CD8-positive, alpha-beta memory T cell (primary cell): ENCODE measurements at regions not wholly inside any gene's neighbourhood (a gene's known extent, or its start where the extent isn't known, plus 50 kb on each side); places are given as distances from the start of the nearest gene placed in this dataset.
"Not testable (repeated sequence)": the region's sequence is repeated elsewhere in the genome, so short reads cannot be mapped to it uniquely, and the experiment has no call there.

Experiments used
- CTCF ChIA-PET: fragments of 350-600 bp; sonication (Branson Sonifier 250); formaldehyde crosslinking; loops from one replicate; lab custom pipeline; 2021; ENCODE audit warnings: antibody characterized with exemption; lab: Charles Lee
- POLR2A ChIA-PET: fragments of 350-600 bp; sonication (Branson Sonifier 250); formaldehyde crosslinking; loops from one replicate; lab custom pipeline; 2021; ENCODE audit warnings: antibody characterized with exemption; lab: Charles Lee
- DNase-seq, 5 donors: peaks; one replicate each; pipeline versions ENCODE4 v3.0.0 to v3.0.0-alpha.2; 2020 to 2022; ENCODE audit warnings: mixed read lengths in 1 of 5
- H3K27ac ChIP-seq: one replicate; pipeline ENCODE4 v1.7.0; 2013; ENCODE audit warnings: low read depth, mild to moderate bottlenecking, low read length, moderate library complexity
- H3K27me3 ChIP-seq: 2 replicates; pipeline ENCODE4 v1.7.0; 2013; ENCODE audit warnings: low read length, mild to moderate bottlenecking; ENCODE audit not compliant: insufficient read depth, poor library complexity, severe bottlenecking
- H3K36me3 ChIP-seq: 2 replicates; pipeline ENCODE4 v1.7.0; 2013; ENCODE audit warnings: mild to moderate bottlenecking, low read length, moderate library complexity; ENCODE audit not compliant: insufficient read depth
- H3K4me1 ChIP-seq: 2 replicates; pipeline ENCODE4 v1.7.0; 2013; ENCODE audit warnings: mild to moderate bottlenecking, low read length, moderate library complexity; ENCODE audit not compliant: insufficient read depth
- H3K4me3 ChIP-seq: 2 replicates; pipeline ENCODE4 v1.7.0; 2013; ENCODE audit warnings: mild to moderate bottlenecking, low read length
- H3K9me3 ChIP-seq: 2 replicates; pipeline ENCODE4 v1.7.0; 2013; ENCODE audit warnings: mild to moderate bottlenecking, low read length
- H3K27ac Mint-ChIP-seq, 8 donors: one replicate each; pipeline ENCODE4 v1.8.0; 2020 to 2021; ENCODE audit warnings: mixed read lengths in 8 of 8, mild to moderate bottlenecking in 6 of 8, inconsistent platforms in 3 of 8, moderate library complexity in 3 of 8
- H3K27me3 Mint-ChIP-seq, 2 donors: one replicate each; pipeline ENCODE4 v1.8.0; 2020 to 2021; ENCODE audit warnings: mixed read lengths in 2 of 2, mild to moderate bottlenecking in 1 of 2, moderate library complexity in 1 of 2
- H3K36me3 Mint-ChIP-seq, 3 donors: one replicate each; pipeline ENCODE4 v1.8.0; 2020 to 2021; ENCODE audit warnings: mixed read lengths in 3 of 3, inconsistent platforms in 1 of 3, mild to moderate bottlenecking in 1 of 3
- H3K4me1 Mint-ChIP-seq, 3 donors: one replicate each; pipeline ENCODE4 v1.8.0; 2020 to 2021; ENCODE audit warnings: mixed read lengths in 3 of 3, inconsistent platforms in 1 of 3, mild to moderate bottlenecking in 1 of 3
- H3K4me3 Mint-ChIP-seq, 7 donors: one replicate each; pipeline ENCODE4 v1.8.0; 2020 to 2021; ENCODE audit warnings: mixed read lengths in 7 of 7, mild to moderate bottlenecking in 6 of 7, moderate library complexity in 4 of 7, inconsistent platforms in 2 of 7
- H3K9me3 Mint-ChIP-seq, 5 donors: one replicate each; pipeline ENCODE4 v1.8.0; 2020 to 2022; ENCODE audit warnings: mixed read lengths in 5 of 5, mild to moderate bottlenecking in 3 of 5, moderate library complexity in 2 of 5, inconsistent platforms in 1 of 5

- no peak overlapping the region for H3K4me3 Mint-ChIP-seq
- CTCF ChIA-PET = no interaction called here
- POLR2A ChIA-PET = no interaction called here
These were observed 100.0 kb downstream of the MTERF1 start for GRCh38 chr7:91780521-91780920.

GRCh38 chr7:91784469-91784868 is 96.0 kb downstream of the MTERF1 start:
- H3K4me3 ChIP-seq = no peak overlapping the region
- H3K27me3 ChIP-seq = no peaks in the 10 kb centered on the region
- Mint-ChIP-seq H3K4me1 (no peaks in the 10 kb centered on the region), H3K4me3 (no peak overlapping the region), H3K9me3 (peaks cover 0 to 5% (median 0%) of the 10 kb centered on the region in 5 donors), H3K27me3 (peaks cover 0 to 4% of the 10 kb centered on the region in 2 donors), H3K27ac (no peak overlapping the region), H3K36me3 (no peaks in the 10 kb centered on the region)
- H3K4me1 ChIP-seq = no peaks in the 10 kb centered on the region
- no peaks in the 10 kb centered on the region for H3K36me3 ChIP-seq
- H3K27ac ChIP-seq = no peak overlapping the region
- CTCF ChIA-PET = no interaction called here
- POLR2A ChIA-PET = no interaction called here
- H3K9me3 ChIP-seq = no peaks in the 10 kb centered on the region
- DNase-seq = no peak

More at GRCh38 chr7:91780521-91780920, 100.0 kb downstream of the MTERF1 start:
- no peak overlapping the region for H3K4me3 ChIP-seq
- Mint-ChIP-seq H3K36me3 (no peaks in the 10 kb centered on the region), H3K27me3 (no peaks in the 10 kb centered on the region), H3K4me1 (no peaks in the 10 kb centered on the region), H3K27ac (no peak overlapping the region), H3K9me3 (peaks cover 0 to 3% (median 0%) of the 10 kb centered on the region in 5 donors)
- no peaks in the 10 kb centered on the region for H3K4me1 ChIP-seq
- H3K27ac ChIP-seq = no peak overlapping the region
- no peaks in the 10 kb centered on the region for H3K9me3 ChIP-seq
- no peak for DNase-seq
- H3K27me3 ChIP-seq = no peaks in the 10 kb centered on the region
- H3K36me3 ChIP-seq = no peaks in the 10 kb centered on the region

DNA sequence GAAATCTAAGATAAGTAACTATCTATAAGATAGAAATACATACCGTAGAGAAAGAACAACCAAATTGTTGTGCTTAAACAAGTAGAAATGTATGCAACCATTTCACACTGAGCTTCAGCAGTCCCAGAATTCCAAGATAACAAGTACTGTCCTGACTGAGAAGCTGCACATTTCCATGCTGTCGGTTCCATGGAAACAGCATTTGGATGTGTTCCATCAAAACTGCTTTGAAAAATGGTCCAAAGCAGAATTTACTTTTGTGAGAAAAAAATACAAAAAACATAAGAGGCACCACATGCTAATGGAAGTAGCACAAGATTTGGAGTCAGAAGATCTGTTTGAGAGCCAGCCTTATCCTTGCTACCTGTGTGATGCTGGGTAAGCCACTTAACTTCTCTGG is 92.6 kb downstream of the MTERF1 start:
- no peak overlapping the region for H3K4me3 Mint-ChIP-seq
- POLR2A ChIA-PET = no interaction called here
- no peak overlapping the region for H3K27ac ChIP-seq

DNA sequence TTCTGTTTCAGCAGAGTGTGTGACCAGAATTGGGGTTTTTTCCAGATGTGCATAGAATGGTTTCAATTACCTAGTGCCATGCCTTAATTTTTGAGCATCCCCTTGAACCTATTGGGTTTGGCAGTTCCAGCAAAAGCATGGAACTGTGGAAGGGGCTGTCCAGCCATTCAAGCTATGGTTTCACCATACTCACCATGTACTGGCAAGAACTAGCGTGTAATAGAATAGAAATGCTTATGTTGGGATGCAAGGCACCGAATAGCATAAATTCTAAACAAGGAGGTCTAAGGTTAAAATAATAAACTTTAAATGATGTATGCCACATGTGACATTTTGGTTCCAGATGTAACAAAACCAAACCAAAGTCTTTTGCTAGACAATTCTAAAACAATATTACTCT is 91.4 kb downstream of the MTERF1 start:
- POLR2A ChIA-PET = no interaction called here
- Histone ChIP-seq H3K27ac (no peak overlapping the region), H3K9me3 (no peaks in the 10 kb centered on the region), H3K36me3 (no peaks in the 10 kb centered on the region), H3K27me3 (no peaks in the 10 kb centered on the region), H3K4me3 (no peak overlapping the region), H3K4me1 (no peaks in the 10 kb centered on the region)
- no peak for DNase-seq
- no peaks in the 10 kb centered on the region for H3K4me1 Mint-ChIP-seq
- H3K27ac Mint-ChIP-seq = no peak overlapping the region
- H3K36me3 Mint-ChIP-seq = peaks cover 0 to 10% (median 0%) of the 10 kb centered on the region in 3 donors
- peaks cover 0 to 22% (median 13%) of the 10 kb centered on the region in 5 donors for H3K9me3 Mint-ChIP-seq
- CTCF ChIA-PET = no interaction called here
- H3K27me3 Mint-ChIP-seq = peaks cover 0 to 4% of the 10 kb centered on the region in 2 donors
- H3K4me3 Mint-ChIP-seq = no peak overlapping the region

More for the DNA sequence above, 92.6 kb downstream of the MTERF1 start:
- Histone ChIP-seq H3K9me3 (no peaks in the 10 kb centered on the region), H3K27me3 (no peaks in the 10 kb centered on the region), H3K36me3 (no peaks in the 10 kb centered on the region), H3K4me1 (no peaks in the 10 kb centered on the region), H3K4me3 (no peak overlapping the region)
- Mint-ChIP-seq H3K9me3 (peaks cover 0 to 13% (median 6%) of the 10 kb centered on the region in 5 donors), H3K36me3 (peaks cover 0 to 5% (median 0%) of the 10 kb centered on the region in 3 donors), H3K27ac (no peak overlapping the region), H3K27me3 (peaks cover 0 to 4% of the 10 kb centered on the region in 2 donors), H3K4me1 (no peaks in the 10 kb centered on the region)
- no peak for DNase-seq
- CTCF ChIA-PET = no interaction called here

GRCh38 chr7:91789558-91789957 is 90.9 kb downstream of the MTERF1 start:
- Mint-ChIP-seq H3K36me3 (peaks cover 0 to 10% (median 0%) of the 10 kb centered on the region in 3 donors), H3K4me3 (no peak overlapping the region), H3K27ac (no peak overlapping the region), H3K27me3 (peaks cover 0 to 4% of the 10 kb centered on the region in 2 donors), H3K4me1 (no peaks in the 10 kb centered on the region), H3K9me3 (peaks cover 0 to 23% (median 14%) of the 10 kb centered on the region in 5 donors)
- no peaks in the 10 kb centered on the region for H3K36me3 ChIP-seq
- H3K9me3 ChIP-seq = no peaks in the 10 kb centered on the region
- no peaks in the 10 kb centered on the region for H3K27me3 ChIP-seq
- no peak for DNase-seq
- ChIA-PET POLR2A (no interaction called here), CTCF (no interaction called here)
- H3K27ac ChIP-seq = no peak overlapping the region
- no peak overlapping the region for H3K4me3 ChIP-seq
- no peaks in the 10 kb centered on the region for H3K4me1 ChIP-seq

- H3K9me3 ChIP-seq, H3K27me3 Mint-ChIP-seq, H3K4me1 Mint-ChIP-seq, H3K4me3 Mint-ChIP-seq, H3K27ac Mint-ChIP-seq, POLR2A ChIA-PET, H3K36me3 ChIP-seq, DNase-seq, H3K4me1 ChIP-seq, H3K27ac ChIP-seq, CTCF ChIA-PET, H3K27me3 ChIP-seq, H3K4me3 ChIP-seq: not testable (repeated sequence)
- H3K36me3 Mint-ChIP-seq = peaks cover 0 to 10% (median 0%) of the 10 kb centered on the region in 3 donors
- H3K9me3 Mint-ChIP-seq = peaks cover 0 to 31% (median 17%) of the 10 kb centered on the region in 5 donors
These were observed 89.9 kb downstream of the MTERF1 start for GRCh38 chr7:91790646-91791045.

GRCh38 chr7:91796122-91796521 is 84.4 kb downstream of the MTERF1 start:
- ChIA-PET CTCF (no interaction called here), POLR2A (no interaction called here)
- H3K27me3 Mint-ChIP-seq = no peaks in the 10 kb centered on the region
- no peak overlapping the region for H3K27ac Mint-ChIP-seq
- peaks cover 0 to 24% (median 16%) of the 10 kb centered on the region in 5 donors for H3K9me3 Mint-ChIP-seq
- no peak overlapping the region for H3K4me3 Mint-ChIP-seq
- no peaks in the 10 kb centered on the region for H3K27me3 ChIP-seq
- no peak overlapping the region for H3K27ac ChIP-seq
- no peaks in the 10 kb centered on the region for H3K4me1 ChIP-seq
- no peaks in the 10 kb centered on the region for H3K9me3 ChIP-seq
- no peaks in the 10 kb centered on the region for H3K36me3 ChIP-seq
- peaks cover 0 to 14% (median 0%) of the 10 kb centered on the region in 3 donors for H3K36me3 Mint-ChIP-seq
- H3K4me3 ChIP-seq = no peak overlapping the region
- H3K4me1 Mint-ChIP-seq = no peaks in the 10 kb centered on the region
- DNase-seq = no peak

GRCh38 chr7:91798425-91798824 is 82.1 kb downstream of the MTERF1 start:
- DNase-seq = no peak
- H3K36me3 Mint-ChIP-seq = peaks cover 0 to 4% (median 0%) of the 10 kb centered on the region in 3 donors
- CTCF ChIA-PET = no interaction called here
- no peaks in the 10 kb centered on the region for H3K36me3 ChIP-seq
- H3K9me3 ChIP-seq = no peaks in the 10 kb centered on the region
- H3K4me1 ChIP-seq = no peaks in the 10 kb centered on the region
- H3K4me1 Mint-ChIP-seq = no peaks in the 10 kb centered on the region
- H3K27ac Mint-ChIP-seq = no peak overlapping the region
- no peak overlapping the region for H3K4me3 ChIP-seq
- H3K4me3 Mint-ChIP-seq = no peak overlapping the region
- no peaks in the 10 kb centered on the region for H3K27me3 Mint-ChIP-seq
- H3K27ac ChIP-seq = no peak overlapping the region
- H3K27me3 ChIP-seq = no peaks in the 10 kb centered on the region
- H3K9me3 Mint-ChIP-seq = peaks cover 0 to 15% (median 10%) of the 10 kb centered on the region in 5 donors
- POLR2A ChIA-PET = no interaction called here
